Calu3 (cell line): ENCODE measurements at regions not wholly inside any gene's neighbourhood (a gene's known extent, or its start where the extent isn't known, plus 50 kb on each side); places are given as distances from the start of the nearest gene placed in this dataset.

Source experiments
- BruUV-seq: library from RNA; stranded (reverse); fragments of 400-500 nt; replicated peaks from 2 replicates; lab custom pipeline; 2021; lab: Mats Ljungman, UMichigan
- CTCF ChIA-PET: fragments of 300-600 bp; sonication (Branson Sonifier 250); formaldehyde crosslinking; loops from one replicate; lab custom pipeline; 2022; ENCODE audit warnings: antibody characterized with exemption; lab: Charles Lee
- DNase-seq: peaks from one replicate; pipeline ENCODE4 v3.0.0; 2022
- H3K27ac Mint-ChIP-seq: one replicate; pipeline ENCODE4 v1.8.0; 2022; ENCODE audit warnings: mixed read lengths; ENCODE audit not compliant: unreplicated experiment
- H3K27me3 Mint-ChIP-seq: one replicate; pipeline ENCODE4 v1.8.0; 2022; ENCODE audit warnings: mixed read lengths; ENCODE audit not compliant: unreplicated experiment
- H3K36me3 Mint-ChIP-seq: one replicate; pipeline ENCODE4 v1.8.0; 2022; ENCODE audit warnings: mild to moderate bottlenecking, moderate library complexity, mixed read lengths; ENCODE audit not compliant: insufficient read depth, unreplicated experiment
- H3K4me1 Mint-ChIP-seq: one replicate; pipeline ENCODE4 v1.8.0; 2022; ENCODE audit warnings: mild to moderate bottlenecking, low read depth, mixed read lengths; ENCODE audit not compliant: unreplicated experiment
- H3K4me3 Mint-ChIP-seq: one replicate; pipeline ENCODE4 v1.8.0; 2022; ENCODE audit warnings: mild to moderate bottlenecking, low read depth, moderate library complexity, mixed read lengths; ENCODE audit not compliant: unreplicated experiment
- H3K9me3 Mint-ChIP-seq: one replicate; pipeline ENCODE4 v1.8.0; 2022; ENCODE audit warnings: low read depth, mixed read lengths; ENCODE audit not compliant: unreplicated experiment
- intact Hi-C: fragments of 100-400 bp; cut with micrococcal nuclease; formaldehyde crosslinking; loops from one replicate; pipeline ENCODE4 v1.10.0; 2022; ENCODE audit not compliant: unreplicated experiment
- TF ChIP-seq, protein P1 (sequence below): fragments of 200-600 bp; IDR thresholded peaks from one replicate; pipeline ENCODE4 v1.8.0; 2022; ENCODE audit warnings: antibody characterized with exemption; ENCODE audit not compliant: unreplicated experiment

DNA sequence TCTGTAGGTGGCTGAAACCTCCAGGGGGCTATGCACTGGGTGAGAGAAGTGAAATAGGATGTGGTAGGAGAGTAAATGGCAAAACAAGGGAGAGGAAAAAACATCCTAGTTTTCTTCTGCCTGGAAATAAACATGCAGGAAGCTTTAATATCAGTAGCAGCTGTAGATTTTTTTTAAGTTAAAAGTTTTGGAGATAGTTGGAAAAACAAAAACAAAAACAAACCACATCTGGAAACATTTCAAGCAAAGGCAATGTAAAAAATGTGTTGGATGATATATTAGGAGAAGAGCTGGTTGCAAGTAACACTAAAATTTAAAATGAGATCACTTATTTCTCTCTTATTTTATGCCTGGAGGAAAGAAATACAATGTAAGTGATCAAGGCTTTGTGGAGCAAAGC lies 388.0 kb downstream of the SPRY1 start:
- H3K27ac Mint-ChIP-seq, result no peak overlapping the region
- H3K27me3 Mint-ChIP-seq, result no peaks in the 10 kb centered on the region
- no TSS peak for BruUV-seq
- no peaks in the 10 kb centered on the region for H3K4me1 Mint-ChIP-seq
- H3K4me3 Mint-ChIP-seq, result no peak overlapping the region
- H3K9me3 Mint-ChIP-seq, result no peaks in the 10 kb centered on the region
- H3K36me3 Mint-ChIP-seq, result no peaks in the 10 kb centered on the region
- intact Hi-C loops, result no loop called here
- TF ChIP-seq, protein P1, sequence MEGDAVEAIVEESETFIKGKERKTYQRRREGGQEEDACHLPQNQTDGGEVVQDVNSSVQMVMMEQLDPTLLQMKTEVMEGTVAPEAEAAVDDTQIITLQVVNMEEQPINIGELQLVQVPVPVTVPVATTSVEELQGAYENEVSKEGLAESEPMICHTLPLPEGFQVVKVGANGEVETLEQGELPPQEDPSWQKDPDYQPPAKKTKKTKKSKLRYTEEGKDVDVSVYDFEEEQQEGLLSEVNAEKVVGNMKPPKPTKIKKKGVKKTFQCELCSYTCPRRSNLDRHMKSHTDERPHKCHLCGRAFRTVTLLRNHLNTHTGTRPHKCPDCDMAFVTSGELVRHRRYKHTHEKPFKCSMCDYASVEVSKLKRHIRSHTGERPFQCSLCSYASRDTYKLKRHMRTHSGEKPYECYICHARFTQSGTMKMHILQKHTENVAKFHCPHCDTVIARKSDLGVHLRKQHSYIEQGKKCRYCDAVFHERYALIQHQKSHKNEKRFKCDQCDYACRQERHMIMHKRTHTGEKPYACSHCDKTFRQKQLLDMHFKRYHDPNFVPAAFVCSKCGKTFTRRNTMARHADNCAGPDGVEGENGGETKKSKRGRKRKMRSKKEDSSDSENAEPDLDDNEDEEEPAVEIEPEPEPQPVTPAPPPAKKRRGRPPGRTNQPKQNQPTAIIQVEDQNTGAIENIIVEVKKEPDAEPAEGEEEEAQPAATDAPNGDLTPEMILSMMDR, result no peak
- CTCF ChIA-PET, result no interaction called here
- no peak for DNase-seq

DNA sequence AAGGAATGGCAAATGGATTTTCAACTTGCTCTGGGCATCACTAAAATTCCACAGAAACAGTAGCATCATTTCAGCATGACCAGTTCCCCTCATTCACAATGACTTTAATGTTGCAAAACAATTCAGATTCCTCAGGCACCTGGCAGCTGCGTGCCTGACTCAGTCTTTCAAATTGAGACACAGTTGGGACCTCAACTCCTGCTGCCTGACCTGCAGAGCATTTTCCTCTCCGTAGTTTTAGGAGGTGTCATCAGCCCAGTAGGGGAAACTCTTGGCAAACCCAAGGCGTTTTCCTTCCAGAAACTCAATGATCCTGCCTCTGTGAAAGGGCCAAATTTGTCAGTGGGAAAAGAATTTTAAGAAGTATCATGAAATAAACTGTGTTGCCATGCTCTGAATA lies 388.9 kb downstream of the SPRY1 start:
- no peak overlapping the region for H3K4me3 Mint-ChIP-seq
- H3K27me3 Mint-ChIP-seq, result no peaks in the 10 kb centered on the region
- DNase-seq, result no peak
- no peaks in the 10 kb centered on the region for H3K36me3 Mint-ChIP-seq
- H3K9me3 Mint-ChIP-seq, result no peaks in the 10 kb centered on the region
- BruUV-seq, result no TSS peak
- CTCF ChIA-PET, result no interaction called here
- TF ChIP-seq, protein P1, result no peak
- intact Hi-C loops, result no loop called here
- H3K4me1 Mint-ChIP-seq, result no peaks in the 10 kb centered on the region
- no peak overlapping the region for H3K27ac Mint-ChIP-seq

DNA sequence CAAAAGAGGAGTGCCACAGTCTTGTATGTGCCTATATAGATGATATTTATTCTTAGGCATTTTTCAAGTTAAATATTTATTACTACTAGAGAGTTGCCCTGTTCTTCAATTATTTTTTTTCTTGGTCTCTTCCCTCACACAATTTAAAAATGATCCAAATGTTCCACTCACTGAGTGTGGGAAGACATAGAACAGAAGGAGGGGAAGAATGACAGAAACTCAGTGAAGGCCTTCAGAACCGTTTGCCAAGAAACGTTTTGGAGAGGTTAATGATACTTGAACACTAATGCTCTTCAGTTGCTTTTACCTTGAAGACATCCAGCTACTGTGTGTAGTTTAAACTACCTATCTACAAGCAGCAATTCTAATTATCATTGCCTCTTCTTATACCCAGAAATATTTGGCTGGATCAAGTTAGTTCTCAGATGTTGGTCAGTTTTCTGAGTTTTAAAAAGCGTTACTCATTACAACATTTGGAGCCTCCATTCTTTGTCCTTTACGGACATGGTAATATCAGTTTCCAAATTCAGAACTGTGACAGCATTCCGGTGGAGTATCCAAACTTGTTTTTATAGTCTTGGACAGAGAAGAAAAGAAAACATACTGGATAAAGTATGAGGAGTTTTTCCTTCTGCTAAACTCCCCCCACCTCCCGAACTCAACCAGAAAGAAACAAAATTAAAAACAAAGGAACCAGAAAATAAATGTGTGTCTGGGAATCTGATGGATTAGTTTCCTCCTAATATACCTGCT lies 389.7 kb downstream of the SPRY1 start:
- BruUV-seq, result no TSS peak
- no peak for DNase-seq
- intact Hi-C loops, result no loop called here
- Mint-ChIP-seq H3K27me3 (no peaks in the 10 kb centered on the region), H3K36me3 (no peaks in the 10 kb centered on the region), H3K4me1 (no peaks in the 10 kb centered on the region), H3K4me3 (no peak overlapping the region), H3K27ac (no peak overlapping the region), H3K9me3 (no peaks in the 10 kb centered on the region)
- CTCF ChIA-PET, result no interaction called here
- TF ChIP-seq, protein P1, result no peak

DNA sequence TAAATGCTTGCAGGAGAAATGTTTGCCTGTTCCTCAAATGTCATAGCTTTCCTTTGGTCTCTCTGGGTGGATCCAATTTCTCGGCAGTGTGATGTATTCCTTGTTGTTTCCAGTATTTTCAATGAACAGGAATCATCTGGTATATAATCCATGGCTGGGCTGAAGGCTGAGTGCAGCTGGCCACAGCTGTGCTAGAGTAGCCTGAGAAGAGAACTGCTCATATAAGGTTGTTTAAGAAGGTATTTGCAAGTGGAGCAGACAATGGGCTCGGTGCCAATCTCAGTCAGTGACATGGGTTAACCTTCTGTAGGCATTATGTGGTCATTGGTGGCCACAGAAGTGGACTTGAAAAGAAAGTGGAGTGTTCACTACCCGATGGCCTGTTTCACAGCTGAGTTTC lies 390.3 kb downstream of the SPRY1 start:
- TF ChIP-seq, protein P1, result no peak
- H3K27ac Mint-ChIP-seq, result no peak overlapping the region
- H3K9me3 Mint-ChIP-seq, result no peaks in the 10 kb centered on the region
- CTCF ChIA-PET, result no interaction called here
- no peak overlapping the region for H3K4me3 Mint-ChIP-seq
- H3K27me3 Mint-ChIP-seq, result no peaks in the 10 kb centered on the region
- no TSS peak for BruUV-seq
- DNase-seq, result no peak
- H3K36me3 Mint-ChIP-seq, result no peaks in the 10 kb centered on the region
- intact Hi-C loops, result no loop called here
- H3K4me1 Mint-ChIP-seq, result no peaks in the 10 kb centered on the region
